Esophagus squamous epithelium (tissue), 4 donors: ENCODE measurements at regions not wholly inside any gene's neighbourhood (a gene's known extent, or its start where the extent isn't known, plus 50 kb on each side); places are given as distances from the start of the nearest gene placed in this dataset.

Experiments used
- POLR2A ChIP-seq, 4 donors: fragments of 450-650 bp; IDR thresholded peaks; one replicate each; pipeline ENCODE4 v1.6.1; 2017; ENCODE audit warnings: antibody characterized with exemption in 4 of 4, mild to moderate bottlenecking in 4 of 4, moderate library complexity in 3 of 4
- TF ChIP-seq, protein P1 (sequence below), 6 experiments: fragments of 450-650 bp in 4 of 6; fragments of 200-600 bp in 2 of 6; sonication (generic) in 2 of 6; IDR thresholded peaks; one replicate each; pipeline ENCODE4 v1.5.1; 2016 to 2019; ENCODE audit warnings: antibody characterized with exemption in 6 of 6, mild to moderate bottlenecking in 4 of 6, moderate library complexity in 4 of 6

DNA sequence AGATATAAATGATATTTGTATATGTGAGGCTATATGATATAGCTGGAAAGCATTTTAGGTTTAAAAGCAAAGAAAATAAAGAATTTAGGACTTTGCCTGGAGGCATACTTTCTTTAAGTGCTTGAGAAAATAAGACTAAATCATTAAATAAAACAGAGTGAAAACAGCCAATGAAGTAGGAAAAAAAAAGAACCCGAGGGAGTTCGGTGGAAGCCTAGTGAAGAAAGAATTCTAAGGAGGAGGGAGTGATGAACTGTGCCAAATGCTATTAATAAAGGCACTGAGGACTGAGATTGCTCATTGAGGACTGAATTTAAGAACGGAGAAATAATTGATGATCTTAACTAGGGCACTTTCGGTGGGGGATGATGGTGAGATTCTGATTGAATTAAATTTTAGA is 573.5 kb downstream of the DSC3 start:
- TF ChIP-seq, protein P1, sequence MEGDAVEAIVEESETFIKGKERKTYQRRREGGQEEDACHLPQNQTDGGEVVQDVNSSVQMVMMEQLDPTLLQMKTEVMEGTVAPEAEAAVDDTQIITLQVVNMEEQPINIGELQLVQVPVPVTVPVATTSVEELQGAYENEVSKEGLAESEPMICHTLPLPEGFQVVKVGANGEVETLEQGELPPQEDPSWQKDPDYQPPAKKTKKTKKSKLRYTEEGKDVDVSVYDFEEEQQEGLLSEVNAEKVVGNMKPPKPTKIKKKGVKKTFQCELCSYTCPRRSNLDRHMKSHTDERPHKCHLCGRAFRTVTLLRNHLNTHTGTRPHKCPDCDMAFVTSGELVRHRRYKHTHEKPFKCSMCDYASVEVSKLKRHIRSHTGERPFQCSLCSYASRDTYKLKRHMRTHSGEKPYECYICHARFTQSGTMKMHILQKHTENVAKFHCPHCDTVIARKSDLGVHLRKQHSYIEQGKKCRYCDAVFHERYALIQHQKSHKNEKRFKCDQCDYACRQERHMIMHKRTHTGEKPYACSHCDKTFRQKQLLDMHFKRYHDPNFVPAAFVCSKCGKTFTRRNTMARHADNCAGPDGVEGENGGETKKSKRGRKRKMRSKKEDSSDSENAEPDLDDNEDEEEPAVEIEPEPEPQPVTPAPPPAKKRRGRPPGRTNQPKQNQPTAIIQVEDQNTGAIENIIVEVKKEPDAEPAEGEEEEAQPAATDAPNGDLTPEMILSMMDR (IDR thresholded peaks at IDR 0.05), result no peak
- TF ChIP-seq POLR2A (IDR thresholded peaks at IDR 0.05), result no peak
